HEK293T (cell line): ENCODE measurements at regions not wholly inside any gene's neighbourhood (a gene's known extent, or its start where the extent isn't known, plus 50 kb on each side); places are given as distances from the start of the nearest gene placed in this dataset.

Experiments used
- ARNT ChIP-seq: fragments of 450-650 bp; IDR thresholded peaks from 2 replicates; pipeline ENCODE4 v1.6.1; 2017; ENCODE audit warnings: mild to moderate bottlenecking
- BHLHE40 ChIP-seq: fragments of 450-650 bp; IDR thresholded peaks from 2 replicates; pipeline ENCODE4 v1.6.1; 2016; ENCODE audit warnings: mild to moderate bottlenecking, moderate library complexity, borderline replicate concordance
- ELF4 ChIP-seq: fragments of 450-650 bp; IDR thresholded peaks from 2 replicates; pipeline ENCODE4 v1.6.1; 2017; ENCODE audit warnings: antibody characterized with exemption
- FOXA1 ChIP-seq: fragments of 450-650 bp; IDR thresholded peaks from 2 replicates; pipeline ENCODE4 v1.6.1; 2016; ENCODE audit warnings: mild to moderate bottlenecking
- FOXK2 ChIP-seq: fragments of 450-650 bp; IDR thresholded peaks from 2 replicates; pipeline ENCODE4 v1.6.1; 2016; ENCODE audit warnings: mild to moderate bottlenecking
- HDGF ChIP-seq: fragments of 450-650 bp; IDR thresholded peaks from 2 replicates; pipeline ENCODE4 v1.6.1; 2017; ENCODE audit warnings: antibody characterized with exemption, borderline replicate concordance
- SP1 ChIP-seq: fragments of 450-650 bp; IDR thresholded peaks from 2 replicates; pipeline ENCODE4 v1.6.1; 2017
- SUZ12 ChIP-seq: fragments of 450-650 bp; IDR thresholded peaks from 2 replicates; pipeline ENCODE4 v1.6.1; 2016; ENCODE audit warnings: mild to moderate bottlenecking
- TARDBP ChIP-seq: fragments of 450-650 bp; IDR thresholded peaks from 2 replicates; pipeline ENCODE4 v1.6.1; 2016
- ZNF384 ChIP-seq: fragments of 450-650 bp; IDR thresholded peaks from 2 replicates; pipeline ENCODE4 v1.6.1; 2016
- TF ChIP-seq, protein P1 (sequence below): fragments of 450-650 bp; IDR thresholded peaks from 2 replicates; pipeline ENCODE4 v1.6.1; 2016

DNA sequence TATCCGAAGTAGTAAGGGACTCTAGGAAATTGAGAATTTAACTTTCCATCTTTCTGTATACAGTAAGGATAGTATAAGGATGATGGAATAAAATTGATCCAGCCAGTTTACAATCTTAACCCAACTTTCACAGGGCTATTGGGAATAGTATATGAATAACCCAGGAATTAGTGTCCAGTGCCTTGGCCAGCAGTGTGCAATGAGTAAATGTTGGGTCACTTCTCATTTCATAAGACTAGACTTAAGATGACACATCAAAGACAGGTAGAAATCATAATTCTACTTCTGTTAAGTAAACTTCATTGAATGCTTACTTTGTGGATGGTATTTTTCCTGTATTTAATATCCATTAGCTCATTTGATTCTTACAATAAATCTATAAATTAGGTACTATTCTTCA is 949.6 kb upstream of the GOT2 start:
- TF ChIP-seq ZNF384 (no peak), HDGF (no peak), FOXK2 (no peak), TARDBP (no peak), ELF4 (no peak), SP1 (no peak), ARNT (no peak), FOXA1 (no peak), BHLHE40 (no peak), SUZ12 (no peak)
- TF ChIP-seq, protein P1, sequence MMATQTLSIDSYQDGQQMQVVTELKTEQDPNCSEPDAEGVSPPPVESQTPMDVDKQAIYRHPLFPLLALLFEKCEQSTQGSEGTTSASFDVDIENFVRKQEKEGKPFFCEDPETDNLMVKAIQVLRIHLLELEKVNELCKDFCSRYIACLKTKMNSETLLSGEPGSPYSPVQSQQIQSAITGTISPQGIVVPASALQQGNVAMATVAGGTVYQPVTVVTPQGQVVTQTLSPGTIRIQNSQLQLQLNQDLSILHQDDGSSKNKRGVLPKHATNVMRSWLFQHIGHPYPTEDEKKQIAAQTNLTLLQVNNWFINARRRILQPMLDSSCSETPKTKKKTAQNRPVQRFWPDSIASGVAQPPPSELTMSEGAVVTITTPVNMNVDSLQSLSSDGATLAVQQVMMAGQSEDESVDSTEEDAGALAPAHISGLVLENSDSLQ: no peak
